ENCODE measurements at regions not wholly inside any gene's neighbourhood (a gene's known extent, or its start where the extent isn't known, plus 50 kb on each side); places are given as distances from the start of the nearest gene placed in this dataset.

DNA sequence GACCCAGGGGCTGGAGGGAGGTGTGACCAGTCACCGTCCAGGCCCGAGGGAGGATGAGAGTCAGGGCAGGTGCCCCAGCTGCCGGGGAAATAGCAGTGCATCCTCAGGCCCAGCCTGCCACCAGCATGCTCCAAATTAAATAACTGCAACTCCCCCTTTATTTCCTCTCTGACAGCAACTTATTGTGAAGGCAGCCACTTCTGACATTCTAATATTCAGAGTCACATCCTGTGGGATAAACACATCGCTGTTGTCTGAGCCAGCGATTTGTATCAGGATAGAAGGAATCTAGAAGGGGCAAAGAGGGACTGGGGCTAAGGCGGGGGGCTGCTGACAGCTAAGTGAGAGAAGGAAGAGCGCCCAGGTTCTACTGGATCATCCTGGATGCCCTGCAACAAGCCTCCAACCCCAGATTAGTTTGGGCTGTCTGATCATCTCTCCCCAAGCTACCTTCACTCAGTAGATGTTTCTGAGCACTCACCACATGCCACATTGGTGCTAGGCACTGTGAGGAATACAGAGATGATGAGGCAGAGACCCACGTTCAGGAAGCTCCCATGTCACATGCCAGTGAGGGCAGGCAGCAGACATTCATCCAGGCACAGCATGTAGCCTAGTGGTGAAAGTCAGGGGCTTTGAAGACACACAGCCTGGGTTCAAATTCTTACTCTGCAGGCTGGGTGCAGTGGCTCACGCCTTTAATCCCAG, 214.1 kb downstream of the BUD13 start:
- H3K27ac ChIP-seq (ENCODE audit: low read length) = no peak overlapping the region
- Mint-ChIP-seq H3K27ac (no peak overlapping the region), H3K9me3 (peaks cover 6 to 10% (median 6%) of the 10 kb centered on the region in 3 donors), H3K27me3 (peaks cover 3 to 9% of the 10 kb centered on the region in 2 donors), H3K4me3 (no peak overlapping the region), H3K4me1 (no peaks in the 10 kb centered on the region), H3K36me3 (no peaks in the 10 kb centered on the region)
- ChIA-PET POLR2A (no interaction called here), CTCF (no interaction called here)
- H3K27me3 ChIP-seq (replicated peaks in 1 of 2; ENCODE audit: control insufficient read depth in 2 of 2, extremely low read depth in 1 of 2, insufficient read depth in 2 of 2, low read length in 1 of 2) = peaks cover 0 to 27% of the 10 kb centered on the region in 2 experiments
- H3K9me3 ChIP-seq = no peaks in the 10 kb centered on the region
- DNase-seq (no peak), ATAC-seq (replicated peaks in 1 of 4) (no peak)
- H3K4me3 ChIP-seq (ENCODE audit: control insufficient read depth in 1 of 2, extremely low read depth in 1 of 2, low read length in 1 of 2) = no peak overlapping the region
- WGBS (ENCODE audit: insufficient coverage) = 44% methylated on average over 4 of the region's 9 CpGs
- H3K36me3 ChIP-seq (ENCODE audit: control insufficient read depth in 2 of 2, extremely low read depth in 1 of 2, insufficient read depth in 1 of 2, low read length in 1 of 2) = no peaks in the 10 kb centered on the region
- H3K4me1 ChIP-seq (ENCODE audit: control insufficient read depth in 1 of 2, extremely low read depth in 1 of 2, insufficient read depth in 2 of 2, low read length in 2 of 2) = no peaks in the 10 kb centered on the region

DNA sequence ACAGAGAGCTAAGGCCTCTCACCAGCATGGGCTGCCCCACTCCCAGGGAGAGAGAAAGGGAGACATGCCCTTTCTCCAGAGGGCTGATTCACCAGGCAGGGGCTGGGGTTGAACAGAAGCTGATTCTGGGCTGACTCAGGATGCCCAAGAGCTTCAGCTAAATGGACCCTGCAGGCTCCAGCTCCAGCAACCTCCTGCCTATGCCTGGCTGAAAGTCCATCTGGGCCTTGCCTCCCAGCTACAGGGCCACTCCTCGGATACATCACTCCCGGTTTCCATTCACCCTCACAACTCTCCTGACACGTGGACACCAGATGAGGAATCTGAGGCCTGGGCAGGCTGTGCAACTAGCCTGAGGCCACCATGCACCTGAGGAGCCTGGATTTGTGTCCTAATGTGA, 215.5 kb downstream of the BUD13 start:
- peaks cover 0 to 31% of the 10 kb centered on the region in 2 experiments for H3K27me3 ChIP-seq (replicated peaks in 1 of 2; ENCODE audit: control insufficient read depth in 2 of 2, extremely low read depth in 1 of 2, insufficient read depth in 2 of 2, low read length in 1 of 2)
- Mint-ChIP-seq H3K4me1 (no peaks in the 10 kb centered on the region), H3K4me3 (no peak overlapping the region), H3K27me3 (peaks cover 7 to 15% of the 10 kb centered on the region in 2 donors), H3K27ac (no peak overlapping the region), H3K9me3 (peaks cover 6 to 10% (median 6%) of the 10 kb centered on the region in 3 donors), H3K36me3 (no peaks in the 10 kb centered on the region)
- no peak overlapping the region for H3K27ac ChIP-seq (ENCODE audit: low read length)
- POLR2A ChIA-PET = no interaction called here
- no peaks in the 10 kb centered on the region for H3K36me3 ChIP-seq (ENCODE audit: control insufficient read depth in 2 of 2, extremely low read depth in 1 of 2, insufficient read depth in 1 of 2, low read length in 1 of 2)
- WGBS (ENCODE audit: insufficient coverage) = 83% methylated on average over 2 of the region's 3 CpGs
- H3K4me3 ChIP-seq (ENCODE audit: control insufficient read depth in 1 of 2, extremely low read depth in 1 of 2, low read length in 1 of 2) = no peak overlapping the region
- DNase-seq (no peak), ATAC-seq (replicated peaks in 1 of 4) (peak in 1 of 4 experiments; percentile 13)
- no peaks in the 10 kb centered on the region for H3K4me1 ChIP-seq (ENCODE audit: control insufficient read depth in 1 of 2, extremely low read depth in 1 of 2, insufficient read depth in 2 of 2, low read length in 2 of 2)
- CTCF ChIA-PET = no interaction called here
- H3K9me3 ChIP-seq = no peaks in the 10 kb centered on the region

DNA sequence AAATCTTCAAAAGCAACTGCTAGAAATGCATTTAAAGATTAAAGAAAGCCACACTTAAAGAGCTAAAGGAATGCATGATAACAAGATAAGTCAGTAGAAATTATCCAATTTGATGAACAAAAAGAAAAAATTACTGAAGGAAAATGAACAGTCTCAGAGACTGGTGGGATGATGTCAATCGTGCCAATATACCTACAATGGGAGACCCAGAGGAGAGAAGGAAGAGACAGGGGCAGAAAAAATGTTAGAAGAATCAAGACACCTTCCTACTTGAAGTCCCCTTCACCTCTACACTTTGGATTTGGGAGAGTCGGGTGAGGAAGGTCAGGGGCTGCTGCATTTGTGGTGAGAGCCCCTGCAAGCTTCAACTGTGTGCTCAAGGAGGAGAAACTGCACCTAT, 216.3 kb downstream of the BUD13 start:
- H3K27me3 ChIP-seq (replicated peaks in 1 of 2; ENCODE audit: control insufficient read depth in 2 of 2, extremely low read depth in 1 of 2, insufficient read depth in 2 of 2, low read length in 1 of 2) = peaks cover 0 to 35% of the 10 kb centered on the region in 2 experiments
- H3K4me3 Mint-ChIP-seq = no peak overlapping the region
- H3K9me3 Mint-ChIP-seq = peaks cover 6 to 10% (median 6%) of the 10 kb centered on the region in 3 donors
- no peak for ATAC-seq (replicated peaks in 1 of 4)
- no peak overlapping the region for H3K4me3 ChIP-seq (ENCODE audit: control insufficient read depth in 1 of 2, extremely low read depth in 1 of 2, low read length in 1 of 2)
- no peak for DNase-seq
- POLR2A ChIA-PET = no interaction called here
- H3K9me3 ChIP-seq = no peaks in the 10 kb centered on the region
- H3K36me3 ChIP-seq (ENCODE audit: control insufficient read depth in 2 of 2, extremely low read depth in 1 of 2, insufficient read depth in 1 of 2, low read length in 1 of 2) = no peaks in the 10 kb centered on the region
- no peak overlapping the region for H3K27ac Mint-ChIP-seq
- H3K4me1 Mint-ChIP-seq = no peaks in the 10 kb centered on the region
- no peak overlapping the region for H3K27ac ChIP-seq (ENCODE audit: low read length)
- peaks cover 10 to 20% of the 10 kb centered on the region in 2 donors for H3K27me3 Mint-ChIP-seq
- no CpG with 5 or more reads among the region's 2 CpGs for WGBS (ENCODE audit: insufficient coverage)
- H3K36me3 Mint-ChIP-seq = no peaks in the 10 kb centered on the region
- H3K4me1 ChIP-seq (ENCODE audit: control insufficient read depth in 1 of 2, extremely low read depth in 1 of 2, insufficient read depth in 2 of 2, low read length in 2 of 2) = no peaks in the 10 kb centered on the region
- CTCF ChIA-PET = no interaction called here

DNA sequence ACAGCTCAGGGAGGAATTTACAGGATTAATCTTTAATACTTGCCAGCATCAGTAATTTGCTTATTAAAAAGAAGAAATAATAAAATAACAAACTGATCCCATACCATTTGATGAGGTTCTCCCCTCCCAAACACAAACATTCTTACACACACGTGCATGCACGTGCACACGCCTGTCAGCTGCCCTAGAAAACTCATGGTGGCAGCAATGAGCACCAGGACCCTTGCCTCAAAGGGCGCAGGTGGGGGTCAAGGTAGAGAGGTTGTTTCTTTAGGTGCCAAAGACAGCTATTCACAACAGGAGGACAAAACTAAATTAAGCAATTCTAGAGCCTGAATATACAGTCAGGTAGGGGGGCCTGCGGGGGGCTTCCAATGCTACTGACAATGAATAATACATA, 219.3 kb downstream of the BUD13 start:
- no peak for DNase-seq
- no peaks in the 10 kb centered on the region for H3K4me1 Mint-ChIP-seq
- no peak overlapping the region for H3K27ac Mint-ChIP-seq
- H3K9me3 ChIP-seq = no peaks in the 10 kb centered on the region
- no peaks in the 10 kb centered on the region for H3K4me1 ChIP-seq (ENCODE audit: control insufficient read depth in 1 of 2, extremely low read depth in 1 of 2, insufficient read depth in 2 of 2, low read length in 2 of 2)
- H3K36me3 Mint-ChIP-seq = no peaks in the 10 kb centered on the region
- ATAC-seq (replicated peaks in 1 of 4) = no peak
- CTCF ChIA-PET = no interaction called here
- peaks cover 0 to 36% of the 10 kb centered on the region in 2 experiments for H3K27me3 ChIP-seq (replicated peaks in 1 of 2; ENCODE audit: control insufficient read depth in 2 of 2, extremely low read depth in 1 of 2, insufficient read depth in 2 of 2, low read length in 1 of 2)
- POLR2A ChIA-PET = no interaction called here
- no peak overlapping the region for H3K27ac ChIP-seq (ENCODE audit: low read length)
- no peaks in the 10 kb centered on the region for H3K36me3 ChIP-seq (ENCODE audit: control insufficient read depth in 2 of 2, extremely low read depth in 1 of 2, insufficient read depth in 1 of 2, low read length in 1 of 2)
- peaks cover 22 to 32% of the 10 kb centered on the region in 2 donors for H3K27me3 Mint-ChIP-seq
- H3K9me3 Mint-ChIP-seq = peaks cover 6 to 10% (median 9%) of the 10 kb centered on the region in 3 donors
- H3K4me3 Mint-ChIP-seq = no peak overlapping the region
- no peak overlapping the region for H3K4me3 ChIP-seq (ENCODE audit: control insufficient read depth in 1 of 2, extremely low read depth in 1 of 2, low read length in 1 of 2)
- no CpG with 5 or more reads among the region's 5 CpGs for WGBS (ENCODE audit: insufficient coverage)

DNA sequence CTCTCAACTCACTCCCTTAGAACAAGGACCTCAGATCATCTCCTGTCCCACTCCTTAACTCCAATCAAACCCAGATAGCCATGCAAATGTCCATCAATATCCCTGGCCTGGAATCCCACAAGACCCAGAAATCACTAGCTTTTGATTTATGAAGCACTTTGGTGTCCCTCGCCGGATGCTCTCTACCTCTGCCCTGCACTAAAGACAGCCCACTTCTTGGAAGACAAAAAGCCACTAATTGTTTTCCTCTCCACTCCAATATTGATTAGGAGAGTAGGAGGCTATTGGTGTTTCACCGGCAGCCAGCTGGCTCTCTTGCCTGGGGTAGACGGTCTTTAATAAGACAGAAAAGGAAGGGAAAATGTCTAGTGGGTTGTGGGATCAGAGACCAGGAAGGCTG, 221.2 kb downstream of the BUD13 start:
- Mint-ChIP-seq H3K27me3 (peaks cover 26 to 29% of the 10 kb centered on the region in 2 donors), H3K4me1 (no peaks in the 10 kb centered on the region), H3K4me3 (no peak overlapping the region), H3K36me3 (no peaks in the 10 kb centered on the region), H3K27ac (no peak overlapping the region), H3K9me3 (peaks cover 6 to 10% (median 9%) of the 10 kb centered on the region in 3 donors)
- CTCF ChIA-PET = no interaction called here
- Histone ChIP-seq H3K4me1 (ENCODE audit: control insufficient read depth in 1 of 2, extremely low read depth in 1 of 2, insufficient read depth in 2 of 2, low read length in 2 of 2) (no peaks in the 10 kb centered on the region), H3K27ac (ENCODE audit: low read length) (no peak overlapping the region), H3K9me3 (no peaks in the 10 kb centered on the region), H3K27me3 (replicated peaks in 1 of 2; ENCODE audit: control insufficient read depth in 2 of 2, extremely low read depth in 1 of 2, insufficient read depth in 2 of 2, low read length in 1 of 2) (peaks cover 0 to 30% of the 10 kb centered on the region in 2 experiments), H3K4me3 (ENCODE audit: control insufficient read depth in 1 of 2, extremely low read depth in 1 of 2, low read length in 1 of 2) (no peak overlapping the region), H3K36me3 (ENCODE audit: control insufficient read depth in 2 of 2, extremely low read depth in 1 of 2, insufficient read depth in 1 of 2, low read length in 1 of 2) (no peaks in the 10 kb centered on the region)
- ATAC-seq (replicated peaks in 1 of 4) = no peak
- POLR2A ChIA-PET = no interaction called here
- WGBS (ENCODE audit: insufficient coverage) = no CpG with 5 or more reads among the region's 4 CpGs
- no peak for DNase-seq

DNA sequence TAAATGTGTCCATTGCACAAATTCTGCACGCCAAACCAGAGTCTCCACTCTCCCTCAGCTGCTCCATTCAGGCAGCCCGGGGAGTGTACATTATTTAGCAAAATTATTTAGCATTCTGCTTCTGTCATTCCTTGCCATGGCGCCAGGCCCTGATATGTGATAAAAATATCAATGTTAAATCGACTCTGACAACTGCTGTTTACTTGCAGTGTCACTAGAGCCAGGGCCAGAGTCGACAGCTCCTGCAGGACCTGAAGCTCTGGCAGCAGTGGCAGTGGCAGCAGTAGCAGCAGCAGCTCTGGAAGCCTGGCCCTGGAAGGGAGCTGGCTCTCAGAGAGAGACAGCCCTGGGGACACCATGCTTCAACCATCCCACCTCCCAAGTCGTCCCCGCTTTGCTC, 224.5 kb downstream of the BUD13 start:
- Mint-ChIP-seq H3K9me3 (peaks cover 0 to 3% (median 0%) of the 10 kb centered on the region in 3 donors), H3K4me1 (no peaks in the 10 kb centered on the region), H3K27ac (no peak overlapping the region), H3K36me3 (no peaks in the 10 kb centered on the region), H3K4me3 (no peak overlapping the region), H3K27me3 (peaks cover 24 to 27% of the 10 kb centered on the region in 2 donors)
- H3K4me3 ChIP-seq (ENCODE audit: control insufficient read depth in 1 of 2, extremely low read depth in 1 of 2, low read length in 1 of 2) = no peak overlapping the region
- no peaks in the 10 kb centered on the region for H3K4me1 ChIP-seq (ENCODE audit: control insufficient read depth in 1 of 2, extremely low read depth in 1 of 2, insufficient read depth in 2 of 2, low read length in 2 of 2)
- H3K27me3 ChIP-seq (replicated peaks in 1 of 2; ENCODE audit: control insufficient read depth in 2 of 2, extremely low read depth in 1 of 2, insufficient read depth in 2 of 2, low read length in 1 of 2) = peaks cover 0 to 31% of the 10 kb centered on the region in 2 experiments
- H3K36me3 ChIP-seq (ENCODE audit: control insufficient read depth in 2 of 2, extremely low read depth in 1 of 2, insufficient read depth in 1 of 2, low read length in 1 of 2) = no peaks in the 10 kb centered on the region
- H3K27ac ChIP-seq (ENCODE audit: low read length) = no peak overlapping the region
- H3K9me3 ChIP-seq = no peaks in the 10 kb centered on the region
- ChIA-PET POLR2A (no interaction called here), CTCF (no interaction called here)
- ATAC-seq (replicated peaks in 1 of 4) (no peak), DNase-seq (no peak)
- 72% methylated on average over 3 of the region's 7 CpGs for WGBS (ENCODE audit: insufficient coverage)

DNA sequence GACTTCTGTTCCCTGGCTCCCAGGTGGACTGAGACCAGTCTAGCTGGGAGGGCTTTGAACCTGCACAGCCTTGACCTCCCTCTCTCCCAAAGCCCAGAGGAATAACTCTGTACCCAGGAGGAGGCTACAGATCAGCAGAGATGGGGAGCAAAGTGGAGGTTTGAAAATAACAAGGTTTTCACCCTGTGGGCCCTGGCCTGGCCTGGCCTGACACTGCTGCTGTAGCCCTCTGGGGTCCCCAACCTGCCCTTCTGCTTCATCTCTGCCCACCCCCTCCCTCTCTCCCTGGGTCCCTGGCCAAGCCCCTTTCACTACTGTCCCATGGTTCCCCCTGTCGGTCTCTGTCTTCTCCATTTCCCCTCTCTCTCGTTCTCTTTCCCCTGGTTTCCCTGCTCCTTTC, 225.2 kb downstream of the BUD13 start:
- no peak overlapping the region for H3K27ac Mint-ChIP-seq
- no peaks in the 10 kb centered on the region for H3K4me1 Mint-ChIP-seq
- CTCF ChIA-PET = no interaction called here
- Histone ChIP-seq H3K9me3 (no peaks in the 10 kb centered on the region), H3K4me1 (ENCODE audit: control insufficient read depth in 1 of 2, extremely low read depth in 1 of 2, insufficient read depth in 2 of 2, low read length in 2 of 2) (no peaks in the 10 kb centered on the region), H3K4me3 (ENCODE audit: control insufficient read depth in 1 of 2, extremely low read depth in 1 of 2, low read length in 1 of 2) (no peak overlapping the region), H3K36me3 (ENCODE audit: control insufficient read depth in 2 of 2, extremely low read depth in 1 of 2, insufficient read depth in 1 of 2, low read length in 1 of 2) (no peaks in the 10 kb centered on the region), H3K27me3 (replicated peaks in 1 of 2; ENCODE audit: control insufficient read depth in 2 of 2, extremely low read depth in 1 of 2, insufficient read depth in 2 of 2, low read length in 1 of 2) (peaks cover 0 to 28% of the 10 kb centered on the region in 2 experiments), H3K27ac (ENCODE audit: low read length) (no peak overlapping the region)
- no peak for ATAC-seq (replicated peaks in 1 of 4)
- 22% methylated on average over 2 of the region's 2 CpGs for WGBS (ENCODE audit: insufficient coverage)
- peaks cover 0 to 3% (median 0%) of the 10 kb centered on the region in 3 donors for H3K9me3 Mint-ChIP-seq
- no peak for DNase-seq
- POLR2A ChIA-PET = no interaction called here
- H3K4me3 Mint-ChIP-seq = no peak overlapping the region
- peaks cover 22 to 26% of the 10 kb centered on the region in 2 donors for H3K27me3 Mint-ChIP-seq
- no peaks in the 10 kb centered on the region for H3K36me3 Mint-ChIP-seq
